ENCODE measurements at regions not wholly inside any gene's neighbourhood (a gene's known extent, or its start where the extent isn't known, plus 50 kb on each side); places are given as distances from the start of the nearest gene placed in this dataset.
"Not testable (repeated sequence)": the region's sequence is repeated elsewhere in the genome, so short reads cannot be mapped to it uniquely, and the experiment has no call there.

DNA sequence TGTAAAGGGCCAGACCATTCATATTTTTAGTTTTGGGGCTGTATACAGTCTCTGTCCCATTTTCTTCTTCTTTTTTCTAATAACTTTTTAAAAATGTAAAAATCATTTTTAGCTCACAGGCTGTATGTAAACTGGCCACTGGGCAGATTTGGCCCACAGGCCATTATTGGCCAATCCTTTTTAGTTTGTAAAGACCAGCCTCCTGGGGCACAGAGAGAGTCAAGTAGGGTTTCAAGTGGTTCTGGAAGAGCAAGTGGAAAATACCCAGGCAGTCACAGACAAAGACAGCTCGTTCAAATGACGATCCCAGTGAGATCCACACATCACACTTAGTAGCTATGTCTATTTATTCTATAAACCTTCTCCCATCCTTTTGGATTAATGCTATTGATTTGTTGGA, 150.2 kb upstream of the ARHGAP20 start:
- no peak for DNase-seq

DNA sequence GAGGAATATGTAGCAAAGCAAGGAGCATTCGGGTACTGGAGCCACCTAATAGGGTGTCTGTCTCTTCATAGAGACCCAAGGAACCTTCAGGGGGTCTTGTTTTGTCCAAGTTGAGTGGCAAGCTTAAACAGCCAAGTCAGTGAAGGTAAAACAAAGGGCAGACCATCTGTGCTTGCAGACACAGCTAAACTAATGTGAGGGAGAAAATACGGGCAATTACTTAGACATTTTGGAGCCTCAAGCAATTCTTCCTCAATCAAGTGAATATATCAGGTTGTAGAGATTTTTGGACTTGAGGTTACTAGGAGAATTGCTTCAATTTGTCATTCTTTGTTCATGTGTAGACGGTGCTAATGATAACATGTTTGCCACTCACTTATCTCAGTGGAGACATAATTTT, 148.2 kb upstream of the ARHGAP20 start:
- DNase-seq, result peak; percentile 27 to 71

DNA sequence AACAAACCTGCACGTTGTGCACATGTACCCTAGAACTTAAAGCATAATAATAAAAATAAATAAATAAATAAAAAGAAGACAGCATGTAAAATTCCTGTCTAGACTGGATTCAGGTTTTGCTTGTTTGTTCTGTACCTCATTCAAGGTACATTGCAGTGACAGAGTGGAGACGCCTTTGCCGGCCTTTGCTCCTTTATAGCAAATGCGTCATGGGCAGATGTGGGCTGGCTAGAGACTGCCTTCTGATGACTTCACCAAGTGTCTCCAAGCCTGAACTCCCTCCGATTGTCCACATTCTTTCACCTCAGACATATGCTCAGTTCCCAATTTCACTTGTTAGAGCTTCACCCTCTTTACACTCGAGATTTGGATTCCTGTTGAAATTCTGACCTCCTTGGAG, 147.8 kb upstream of the ARHGAP20 start:
- DNase-seq, result no peak

DNA sequence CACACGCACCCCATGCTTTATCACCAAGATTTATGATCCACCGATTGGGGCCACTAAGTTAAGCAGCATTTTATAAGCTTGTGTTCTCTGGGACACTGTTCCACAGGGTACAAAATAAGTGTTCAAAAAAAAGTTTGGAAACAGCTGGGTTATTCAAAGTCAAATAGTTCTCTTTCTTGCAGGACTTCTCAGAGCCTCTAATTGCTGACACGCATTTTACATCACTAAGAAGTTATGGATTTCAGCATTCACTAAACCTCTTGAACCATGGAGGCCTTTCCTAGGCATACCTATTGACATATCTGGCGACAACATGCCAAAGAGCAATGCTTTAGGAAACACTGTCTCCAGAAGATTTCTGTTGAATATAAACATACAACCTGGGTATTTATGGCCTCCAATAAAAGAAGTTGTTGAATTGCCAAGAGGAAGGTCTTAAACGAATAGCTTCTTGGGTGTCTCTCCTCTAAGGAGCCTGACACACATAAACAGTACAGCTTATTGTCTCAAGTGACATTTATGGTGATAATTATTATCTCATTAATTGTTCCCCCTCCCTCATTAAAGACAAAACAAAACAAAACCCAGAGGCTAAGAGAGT, 147.1 kb upstream of the ARHGAP20 start:
- no peak for DNase-seq

GRCh38 chr11:110858547-110858921, 146.3 kb upstream of the ARHGAP20 start:
- no peak for DNase-seq

DNA sequence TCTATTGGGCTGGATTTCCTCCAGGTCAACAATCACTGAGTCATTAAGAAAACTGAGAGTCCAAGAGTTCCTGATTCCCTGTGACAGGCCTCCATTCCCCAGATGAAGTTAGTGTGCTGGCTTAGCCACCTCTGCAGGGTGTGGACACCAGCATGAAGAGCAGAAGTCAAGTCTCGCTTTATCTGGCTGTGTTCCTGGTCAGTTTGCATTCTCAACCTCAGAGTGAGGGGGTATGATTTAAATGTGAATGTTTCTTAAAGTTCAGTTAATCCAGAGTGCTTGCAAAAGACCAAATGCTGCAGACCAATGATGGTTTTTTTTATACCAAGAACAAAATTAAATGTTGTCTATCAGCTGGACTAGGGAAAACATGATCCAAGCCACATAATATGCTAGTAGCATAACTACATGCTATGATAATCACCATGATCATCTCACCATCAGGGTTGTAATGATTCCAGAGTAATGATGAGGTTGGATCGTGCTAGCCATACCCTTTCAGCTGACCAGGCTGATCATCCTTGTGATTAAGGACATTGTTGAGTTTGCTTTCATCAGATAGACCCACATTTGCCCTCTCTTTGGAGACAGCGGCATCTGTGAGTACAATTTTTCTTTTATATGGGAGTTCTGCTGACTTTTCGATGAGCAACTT, 145.8 kb upstream of the ARHGAP20 start:
- no peak for DNase-seq

DNA sequence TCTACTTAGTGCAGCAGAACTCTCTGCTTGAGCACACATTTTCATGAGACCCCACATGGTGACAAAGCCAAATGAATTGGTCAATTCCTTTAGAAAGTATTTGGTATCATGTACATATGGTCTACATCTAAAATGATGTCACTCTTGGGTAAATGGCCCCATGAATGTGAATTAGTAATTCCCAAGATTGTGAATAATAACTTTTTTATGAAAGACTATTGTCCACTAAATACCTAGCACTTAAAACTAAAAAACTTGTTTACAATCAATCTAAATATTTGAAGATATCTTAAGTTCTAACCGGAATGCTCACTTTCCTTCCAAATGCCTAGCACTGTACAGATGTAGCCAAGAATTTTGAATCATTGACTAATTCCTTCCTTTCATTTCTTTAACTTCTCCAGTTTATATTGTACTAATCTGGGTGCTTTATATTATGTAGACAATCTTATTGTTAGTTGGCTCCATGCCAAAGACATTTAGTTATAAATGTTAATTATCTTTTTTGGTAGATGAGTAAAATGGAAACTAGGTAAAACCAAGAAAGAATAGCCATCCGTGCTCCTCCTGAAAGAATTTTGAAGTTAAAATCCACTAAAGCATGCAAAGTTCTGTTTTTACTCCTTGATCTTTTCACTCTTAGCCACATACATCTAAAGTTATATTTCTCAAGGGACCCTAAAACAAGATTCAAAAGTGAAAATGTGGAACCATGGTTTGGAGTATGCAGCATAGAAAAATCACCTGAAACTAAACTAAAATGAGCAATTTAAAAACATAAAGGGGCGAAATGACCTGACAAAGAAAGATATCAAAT, 145.0 kb upstream of the ARHGAP20 start:
- no peak for DNase-seq

DNA sequence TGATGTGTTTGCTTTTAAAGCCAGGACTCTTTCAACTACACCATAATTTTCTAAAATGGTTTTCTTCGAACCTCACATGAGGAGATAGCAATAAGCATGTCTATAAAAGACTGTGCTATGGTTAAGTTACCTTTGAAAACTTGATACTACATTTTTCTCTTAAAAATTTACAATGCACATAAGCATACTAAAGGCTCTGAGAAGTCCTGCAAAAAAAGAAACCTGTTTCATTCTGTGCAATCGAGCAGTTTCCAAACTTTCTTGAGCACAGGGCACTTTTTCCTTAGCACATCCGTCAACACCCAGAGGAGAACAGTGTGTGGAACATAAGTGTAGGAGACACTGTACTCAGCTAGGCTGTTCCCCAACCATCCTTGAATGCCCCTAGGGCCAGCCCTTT, 144.1 kb upstream of the ARHGAP20 start:
- no peak for DNase-seq

GRCh38 chr11:110855191-110855590, 143.0 kb upstream of the ARHGAP20 start:
- DNase-seq, result no peak

GRCh38 chr11:110852921-110853490, 140.8 kb upstream of the ARHGAP20 start:
- DNase-seq, result no peak

GRCh38 chr11:110850846-110851245, 138.6 kb upstream of the ARHGAP20 start:
- DNase-seq, result no peak

DNA sequence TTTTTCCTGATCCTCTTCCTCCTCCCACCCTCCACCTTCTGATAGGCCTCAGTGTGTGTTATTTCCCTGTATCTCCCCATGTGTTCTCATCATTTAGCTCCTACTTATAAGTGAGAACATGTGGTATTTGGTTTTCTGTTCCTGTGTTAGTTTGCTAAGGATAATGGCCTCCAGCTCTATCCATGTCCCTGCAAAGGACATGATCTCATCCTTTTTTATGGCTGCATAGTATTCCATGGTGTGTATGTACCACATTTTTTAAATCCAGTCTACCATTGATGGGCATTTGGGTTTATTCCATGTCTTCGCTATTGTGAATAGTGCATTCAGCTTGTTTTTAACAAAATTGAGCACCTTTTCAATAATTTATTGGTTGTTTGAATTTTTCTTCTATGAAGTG, 130.8 kb upstream of the ARHGAP20 start:
- not testable (repeated sequence) for DNase-seq

- no peak for DNase-seq
These were observed 126.6 kb upstream of the ARHGAP20 start for GRCh38 chr11:110838808-110839207.

- DNase-seq, result no peak
These were observed 125.4 kb upstream of the ARHGAP20 start for GRCh38 chr11:110837603-110838002.

GRCh38 chr11:110835106-110835505, 122.9 kb upstream of the ARHGAP20 start:
- DNase-seq, result no peak

DNA sequence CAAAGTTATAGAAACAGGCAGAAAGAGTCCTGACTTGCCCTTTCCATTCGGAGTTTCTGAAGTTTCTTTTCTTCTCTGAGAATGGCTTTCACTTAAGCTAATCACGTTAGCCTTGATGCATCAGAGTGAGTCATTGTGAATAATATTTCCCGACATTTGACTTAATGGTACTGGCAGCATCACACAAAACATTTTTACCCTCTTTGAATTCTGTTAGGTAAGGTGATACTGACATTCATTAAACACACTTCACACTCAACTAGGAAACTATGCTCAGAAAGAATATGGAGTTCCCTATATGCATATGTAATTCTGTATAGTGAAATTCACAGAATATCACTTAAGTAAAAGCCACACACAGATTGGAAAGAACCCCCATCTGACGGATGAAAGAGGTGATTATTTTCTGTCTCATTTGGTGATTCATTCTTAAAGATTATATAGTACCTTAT, 120.8 kb upstream of the ARHGAP20 start:
- no peak for DNase-seq

DNA sequence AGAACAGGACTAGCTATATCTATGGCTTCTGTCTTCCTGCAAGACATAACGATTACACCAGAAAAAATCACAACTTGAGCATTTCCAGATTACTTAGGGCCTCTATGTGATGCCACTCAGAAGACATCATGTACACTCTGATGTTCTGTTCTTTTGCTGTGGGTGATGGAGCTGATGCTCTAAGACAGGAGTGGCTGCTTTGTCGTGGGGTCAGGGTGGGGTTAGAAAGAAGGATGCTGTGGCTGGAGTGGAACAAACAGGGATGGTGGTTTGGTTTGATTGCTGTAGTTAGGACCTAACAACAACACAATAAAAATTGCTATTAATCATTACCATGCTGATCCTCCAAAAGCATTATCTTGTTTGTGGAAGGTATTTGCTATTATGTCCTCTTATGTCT, 120.3 kb upstream of the ARHGAP20 start:
- DNase-seq, result no peak

GRCh38 chr11:110832080-110832479, 119.8 kb upstream of the ARHGAP20 start:
- no peak for DNase-seq

DNA sequence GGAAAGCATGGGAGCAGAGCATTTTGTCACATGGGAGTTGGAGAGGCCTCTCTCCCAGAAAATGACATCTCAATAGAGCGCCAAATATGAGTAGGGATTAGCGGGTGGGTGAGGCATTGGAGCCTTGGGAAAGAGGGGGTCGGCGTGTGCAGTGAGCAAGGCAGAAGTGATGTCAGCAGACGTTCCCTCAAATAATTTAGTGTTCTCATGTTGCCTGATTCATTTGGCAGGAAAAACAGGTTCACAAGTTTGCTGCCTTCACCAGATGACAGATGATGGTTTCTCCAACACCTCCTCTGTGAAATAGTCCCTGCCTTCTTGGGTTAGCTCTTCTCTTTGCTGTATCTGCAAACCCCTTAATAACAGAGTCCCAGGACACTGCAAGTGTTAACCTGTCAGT, 118.5 kb upstream of the ARHGAP20 start:
- DNase-seq, result no peak

DNA sequence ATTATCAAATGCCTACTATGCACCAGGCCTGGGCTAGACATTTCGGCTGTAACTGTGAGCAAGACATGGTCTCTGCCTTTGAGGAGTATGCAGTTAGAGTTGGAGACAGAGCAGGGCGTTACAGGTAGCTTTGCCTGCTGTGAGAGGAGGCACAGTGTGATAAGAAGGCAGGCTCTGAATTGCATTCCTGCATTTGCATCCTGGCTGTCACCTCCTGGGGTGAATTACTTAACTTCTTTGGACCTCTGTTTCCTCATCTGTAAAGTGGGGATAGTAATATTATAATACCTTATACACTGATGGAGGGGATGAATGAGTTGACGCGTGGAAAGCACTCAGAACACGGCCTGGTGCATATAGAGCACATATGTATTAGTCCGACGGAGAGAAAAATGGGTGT, 118.1 kb upstream of the ARHGAP20 start:
- DNase-seq, result no peak

DNA sequence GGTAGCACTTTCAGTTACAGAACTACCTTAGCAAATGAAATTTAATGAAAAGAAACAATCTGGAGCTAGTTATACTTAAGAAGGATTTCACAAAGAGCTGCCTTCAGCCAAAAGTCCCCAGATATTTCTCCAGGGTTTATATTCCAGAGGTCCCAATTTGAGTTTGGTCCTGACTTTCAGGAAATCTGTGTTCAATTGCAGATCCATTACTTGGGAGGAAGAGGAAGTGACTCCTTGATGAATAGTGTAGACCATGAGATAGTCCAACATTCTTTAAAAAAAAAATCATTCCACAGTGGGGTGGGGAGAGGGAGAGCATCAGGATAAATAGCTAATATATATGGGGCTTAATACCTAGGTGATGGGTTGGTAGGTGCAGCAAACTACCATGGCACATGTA, 117.6 kb upstream of the ARHGAP20 start:
- DNase-seq, result no peak

- DNase-seq, result no peak
These were observed 115.8 kb upstream of the ARHGAP20 start for GRCh38 chr11:110828086-110828485.

GRCh38 chr11:110827276-110827675, 115.0 kb upstream of the ARHGAP20 start:
- no peak for DNase-seq

Data from NCI-H2081 (cell line).